Vagina (tissue), 2 donors: ENCODE measurements at regions not wholly inside any gene's neighbourhood (a gene's known extent, or its start where the extent isn't known, plus 50 kb on each side); places are given as distances from the start of the nearest gene placed in this dataset.

ENCODE experiments used
- DNase-seq, 2 donors: peaks; one replicate each; pipeline ENCODE4 v3.0.0-alpha.2; 2017; ENCODE audit errors: extremely low spot score in 2 of 2
- H3K27ac ChIP-seq: fragments of 200-600 bp; sonication (generic); one replicate; pipeline ENCODE4 v1.5.1; 2019
- H3K27me3 ChIP-seq: fragments of 200-600 bp; sonication (generic); one replicate; pipeline ENCODE4 v1.5.1; 2019
- H3K36me3 ChIP-seq, 2 donors: fragments of 200-600 bp; sonication (generic); one replicate each; pipeline ENCODE4 v1.5.1; 2017 to 2019
- H3K4me1 ChIP-seq: fragments of 200-600 bp; sonication (generic); one replicate; pipeline ENCODE4 v1.5.1; 2019
- H3K4me3 ChIP-seq, 2 donors: fragments of 200-600 bp; sonication (generic); 1 replicate in 1 of 2; 2 replicates in 1 of 2; pipeline ENCODE4 v1.5.1; 2016 to 2019
- H3K9me3 ChIP-seq: fragments of 200-600 bp; sonication (generic); one replicate; pipeline ENCODE4 v1.5.1; 2019
- POLR2A ChIP-seq, 2 donors: fragments of 450-650 bp; IDR thresholded peaks; one replicate each; pipeline ENCODE4 v1.6.1; 2017; ENCODE audit warnings: antibody characterized with exemption in 2 of 2, mild to moderate bottlenecking in 2 of 2, moderate library complexity in 2 of 2
- POLR2AphosphoS5 ChIP-seq, 2 donors: sonication (generic); formaldehyde crosslinking; IDR thresholded peaks; one replicate each; pipeline ENCODE4 v1.9.0; 2017; ENCODE audit warnings: antibody characterized with exemption in 2 of 2, mild to moderate bottlenecking in 2 of 2, low read depth in 1 of 2; ENCODE audit not compliant: insufficient read depth in 1 of 2
- intact Hi-C: fragments of 100-400 bp; cut with DNase I; formaldehyde crosslinking; loops from one replicate; pipeline ENCODE4 v1.15.1; 2023
- TF ChIP-seq, protein P1 (sequence below), 3 experiments: fragments of 450-650 bp in 2 of 3; fragments of 200-600 bp in 1 of 3; sonication (generic) in 1 of 3; IDR thresholded peaks; one replicate each; pipeline ENCODE4 v1.5.1; 2017 to 2019; ENCODE audit warnings: antibody characterized with exemption in 3 of 3, mild to moderate bottlenecking in 2 of 3, moderate library complexity in 2 of 3

DNA sequence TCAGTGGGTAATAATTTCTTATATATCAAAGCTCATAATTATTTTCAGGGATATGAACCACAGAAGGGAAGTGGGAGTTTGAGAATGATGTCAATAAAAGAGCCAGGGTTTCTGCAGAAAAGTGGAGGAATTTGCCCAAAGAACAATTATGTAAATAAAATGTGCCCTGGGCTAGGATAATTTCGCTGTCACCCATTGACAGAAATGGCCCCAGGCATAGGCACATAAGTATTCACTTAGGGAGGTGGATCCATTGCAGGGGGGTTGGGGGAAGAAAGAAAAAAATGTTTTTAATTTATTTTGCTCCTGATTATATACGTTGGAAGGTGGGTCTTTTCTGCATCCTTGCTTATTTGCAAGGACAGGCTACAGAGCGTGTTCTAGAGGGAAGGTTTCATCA, 135.1 kb upstream of the IRX2 start:
- TF ChIP-seq POLR2AphosphoS5 (IDR thresholded peaks at IDR 0.05; ENCODE audit: insufficient read depth in 1 of 2, low read depth in 1 of 2) (no peak), POLR2A (IDR thresholded peaks at IDR 0.05) (no peak)
- TF ChIP-seq, protein P1, sequence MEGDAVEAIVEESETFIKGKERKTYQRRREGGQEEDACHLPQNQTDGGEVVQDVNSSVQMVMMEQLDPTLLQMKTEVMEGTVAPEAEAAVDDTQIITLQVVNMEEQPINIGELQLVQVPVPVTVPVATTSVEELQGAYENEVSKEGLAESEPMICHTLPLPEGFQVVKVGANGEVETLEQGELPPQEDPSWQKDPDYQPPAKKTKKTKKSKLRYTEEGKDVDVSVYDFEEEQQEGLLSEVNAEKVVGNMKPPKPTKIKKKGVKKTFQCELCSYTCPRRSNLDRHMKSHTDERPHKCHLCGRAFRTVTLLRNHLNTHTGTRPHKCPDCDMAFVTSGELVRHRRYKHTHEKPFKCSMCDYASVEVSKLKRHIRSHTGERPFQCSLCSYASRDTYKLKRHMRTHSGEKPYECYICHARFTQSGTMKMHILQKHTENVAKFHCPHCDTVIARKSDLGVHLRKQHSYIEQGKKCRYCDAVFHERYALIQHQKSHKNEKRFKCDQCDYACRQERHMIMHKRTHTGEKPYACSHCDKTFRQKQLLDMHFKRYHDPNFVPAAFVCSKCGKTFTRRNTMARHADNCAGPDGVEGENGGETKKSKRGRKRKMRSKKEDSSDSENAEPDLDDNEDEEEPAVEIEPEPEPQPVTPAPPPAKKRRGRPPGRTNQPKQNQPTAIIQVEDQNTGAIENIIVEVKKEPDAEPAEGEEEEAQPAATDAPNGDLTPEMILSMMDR (IDR thresholded peaks at IDR 0.05): no peak
- no peaks in the 10 kb centered on the region for H3K36me3 ChIP-seq
- no peak overlapping the region for H3K4me3 ChIP-seq
- no peaks in the 10 kb centered on the region for H3K27me3 ChIP-seq
- no peak overlapping the region for H3K27ac ChIP-seq
- intact Hi-C loops: no loop called here
- DNase-seq: peak; percentile 34
- H3K4me1 ChIP-seq: no peaks in the 10 kb centered on the region
- no peaks in the 10 kb centered on the region for H3K9me3 ChIP-seq

DNA sequence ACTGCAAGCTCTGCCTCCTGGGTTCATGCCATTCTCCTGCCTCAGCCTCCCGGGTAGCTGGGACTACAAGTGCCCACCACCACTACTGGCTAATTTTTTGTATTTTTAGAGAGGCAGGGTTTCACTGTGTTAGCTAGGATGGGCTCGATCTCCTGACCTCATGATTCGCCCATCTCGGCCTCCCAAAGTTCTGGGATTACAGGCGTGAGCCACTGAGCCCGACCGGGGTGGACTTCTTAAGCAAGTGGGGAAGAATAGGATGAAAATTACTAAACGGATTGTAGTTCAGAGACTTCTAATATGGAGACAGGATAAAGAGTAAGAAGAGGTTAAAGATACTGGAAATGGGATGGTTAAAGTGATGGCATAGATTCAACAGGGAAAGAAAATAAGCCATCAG, 132.3 kb upstream of the IRX2 start:
- Histone ChIP-seq H3K27ac (no peak overlapping the region), H3K4me3 (no peak overlapping the region), H3K36me3 (no peaks in the 10 kb centered on the region), H3K27me3 (no peaks in the 10 kb centered on the region), H3K9me3 (peaks cover 4% of the 10 kb centered on the region), H3K4me1 (no peaks in the 10 kb centered on the region)
- TF ChIP-seq POLR2A (IDR thresholded peaks at IDR 0.05) (no peak), POLR2AphosphoS5 (IDR thresholded peaks at IDR 0.05; ENCODE audit: insufficient read depth in 1 of 2, low read depth in 1 of 2) (no peak)
- TF ChIP-seq, protein P1 (IDR thresholded peaks at IDR 0.05): no peak
- no peak for DNase-seq
- intact Hi-C loops: no loop called here

DNA sequence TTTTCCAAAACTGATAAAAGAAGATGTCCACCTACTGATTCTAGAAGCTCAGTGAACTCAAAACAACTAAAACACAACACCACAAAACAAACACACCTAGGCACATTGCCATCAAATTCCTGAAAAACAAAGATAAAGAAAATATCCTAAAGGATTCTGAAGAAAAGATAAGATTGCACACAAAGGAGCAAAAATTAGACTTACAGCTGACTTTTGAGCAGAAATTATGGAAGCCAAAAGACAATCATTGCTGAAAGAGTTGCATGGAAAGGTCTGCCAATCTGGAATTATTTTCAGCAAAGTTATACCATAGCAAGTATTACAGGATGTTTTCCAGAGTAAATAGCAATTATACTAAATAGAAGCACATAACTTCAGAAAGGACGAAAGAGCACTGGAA, 128.2 kb upstream of the IRX2 start:
- H3K36me3 ChIP-seq: no peaks in the 10 kb centered on the region
- H3K27me3 ChIP-seq: no peaks in the 10 kb centered on the region
- H3K9me3 ChIP-seq: peaks cover 4% of the 10 kb centered on the region
- H3K4me3 ChIP-seq: no peak overlapping the region
- no peaks in the 10 kb centered on the region for H3K4me1 ChIP-seq
- no peak overlapping the region for H3K27ac ChIP-seq
- intact Hi-C loops: no loop called here
- no peak for DNase-seq
- TF ChIP-seq POLR2AphosphoS5 (IDR thresholded peaks at IDR 0.05; ENCODE audit: insufficient read depth in 1 of 2, low read depth in 1 of 2): no peak
- TF ChIP-seq POLR2A (IDR thresholded peaks at IDR 0.05): no peak
- TF ChIP-seq, protein P1 (IDR thresholded peaks at IDR 0.05): no peak

DNA sequence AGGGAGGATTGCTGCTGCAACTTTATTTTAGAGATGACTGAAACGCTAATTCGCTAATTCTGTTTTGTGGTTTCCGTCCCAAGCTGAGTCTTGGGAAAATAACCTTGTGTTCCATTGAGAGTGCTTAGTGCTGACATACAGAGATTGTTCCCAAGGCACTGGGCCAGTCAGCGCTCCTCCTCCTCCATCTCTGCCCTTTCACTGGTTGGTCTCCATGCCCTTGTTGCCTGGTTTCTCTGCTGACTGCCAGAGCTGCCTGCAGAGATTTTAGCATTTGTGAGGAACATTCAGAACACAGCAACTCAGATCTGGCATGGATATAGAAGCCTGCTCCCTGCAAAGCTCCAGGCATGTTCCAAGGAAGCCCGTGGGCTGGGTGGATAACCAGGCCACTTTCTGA, 126.0 kb upstream of the IRX2 start:
- Histone ChIP-seq H3K4me1 (no peaks in the 10 kb centered on the region), H3K9me3 (peaks cover 4% of the 10 kb centered on the region), H3K36me3 (no peaks in the 10 kb centered on the region), H3K4me3 (no peak overlapping the region), H3K27me3 (no peaks in the 10 kb centered on the region), H3K27ac (no peak overlapping the region)
- DNase-seq: peak in 1 of 2 donors; percentile 27
- intact Hi-C loops: no loop called here
- TF ChIP-seq, protein P1 (IDR thresholded peaks at IDR 0.05): no peak
- TF ChIP-seq POLR2A (IDR thresholded peaks at IDR 0.05) (no peak), POLR2AphosphoS5 (IDR thresholded peaks at IDR 0.05; ENCODE audit: insufficient read depth in 1 of 2, low read depth in 1 of 2) (no peak)

DNA sequence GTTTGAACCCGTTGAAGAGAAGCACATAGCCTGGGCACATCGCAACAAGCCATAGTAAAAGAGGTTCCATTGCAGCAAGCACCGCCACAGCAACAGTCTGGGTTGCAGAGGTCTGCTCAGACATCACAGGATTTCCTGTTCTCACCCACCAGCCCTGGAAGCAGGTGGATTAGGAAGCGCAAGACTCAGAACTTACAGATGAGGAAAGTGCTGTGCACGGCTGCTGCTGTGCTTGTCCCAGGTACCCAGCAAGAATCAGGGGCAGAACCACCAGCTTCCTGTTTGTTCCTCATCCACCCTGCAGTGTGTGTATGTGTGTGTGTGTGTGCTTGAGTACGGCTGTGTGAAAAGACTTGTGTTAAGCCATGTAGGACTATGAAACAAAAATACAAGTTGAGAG, 124.7 kb upstream of the IRX2 start:
- H3K9me3 ChIP-seq: peaks cover 4% of the 10 kb centered on the region
- no peak for TF ChIP-seq POLR2A (IDR thresholded peaks at IDR 0.05)
- no peak for TF ChIP-seq POLR2AphosphoS5 (IDR thresholded peaks at IDR 0.05; ENCODE audit: insufficient read depth in 1 of 2, low read depth in 1 of 2)
- DNase-seq: peak; percentile 58
- no peak overlapping the region for H3K4me3 ChIP-seq
- intact Hi-C loops: no loop called here
- H3K4me1 ChIP-seq: no peaks in the 10 kb centered on the region
- H3K27ac ChIP-seq: no peak overlapping the region
- no peaks in the 10 kb centered on the region for H3K36me3 ChIP-seq
- H3K27me3 ChIP-seq: no peaks in the 10 kb centered on the region
